ENCODE measurements at regions not wholly inside any gene's neighbourhood (a gene's known extent, or its start where the extent isn't known, plus 50 kb on each side); places are given as distances from the start of the nearest gene placed in this dataset.

- H3K9me3 Mint-ChIP-seq = no peaks in the 10 kb centered on the region
- Histone ChIP-seq H3K4me3 (ENCODE audit: low read length) (no peak overlapping the region), H3K27ac (ENCODE audit: low read depth in 1 of 2, low read length in 2 of 2) (no peak overlapping the region), H3K27me3 (ENCODE audit: control insufficient read depth in 1 of 2, insufficient read depth in 2 of 2, low read length in 2 of 2) (no peaks in the 10 kb centered on the region), H3K9me3 (ENCODE audit: control insufficient read depth in 1 of 2, insufficient read depth in 1 of 2, low read length in 2 of 2) (no peaks in the 10 kb centered on the region), H3K36me3 (ENCODE audit: insufficient read depth, low read length) (no peaks in the 10 kb centered on the region), H3K4me1 (ENCODE audit: insufficient read depth, low read length) (no peaks in the 10 kb centered on the region)
- TF ChIP-seq, protein P1, sequence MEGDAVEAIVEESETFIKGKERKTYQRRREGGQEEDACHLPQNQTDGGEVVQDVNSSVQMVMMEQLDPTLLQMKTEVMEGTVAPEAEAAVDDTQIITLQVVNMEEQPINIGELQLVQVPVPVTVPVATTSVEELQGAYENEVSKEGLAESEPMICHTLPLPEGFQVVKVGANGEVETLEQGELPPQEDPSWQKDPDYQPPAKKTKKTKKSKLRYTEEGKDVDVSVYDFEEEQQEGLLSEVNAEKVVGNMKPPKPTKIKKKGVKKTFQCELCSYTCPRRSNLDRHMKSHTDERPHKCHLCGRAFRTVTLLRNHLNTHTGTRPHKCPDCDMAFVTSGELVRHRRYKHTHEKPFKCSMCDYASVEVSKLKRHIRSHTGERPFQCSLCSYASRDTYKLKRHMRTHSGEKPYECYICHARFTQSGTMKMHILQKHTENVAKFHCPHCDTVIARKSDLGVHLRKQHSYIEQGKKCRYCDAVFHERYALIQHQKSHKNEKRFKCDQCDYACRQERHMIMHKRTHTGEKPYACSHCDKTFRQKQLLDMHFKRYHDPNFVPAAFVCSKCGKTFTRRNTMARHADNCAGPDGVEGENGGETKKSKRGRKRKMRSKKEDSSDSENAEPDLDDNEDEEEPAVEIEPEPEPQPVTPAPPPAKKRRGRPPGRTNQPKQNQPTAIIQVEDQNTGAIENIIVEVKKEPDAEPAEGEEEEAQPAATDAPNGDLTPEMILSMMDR (IDR thresholded peaks at IDR 0.05) = no peak
- POLR2A ChIA-PET = no interaction called here
- CTCF ChIA-PET = no interaction called here
- H3K4me1 Mint-ChIP-seq (ENCODE audit: low read depth) = no peaks in the 10 kb centered on the region
- H3K27ac Mint-ChIP-seq = no peak overlapping the region
- DNase-seq = no peak
- H3K36me3 Mint-ChIP-seq (ENCODE audit: low read depth) = no peaks in the 10 kb centered on the region
- intact Hi-C loops (cut with DNase I, micrococcal nuclease) = no loop called here
- H3K27me3 Mint-ChIP-seq = no peaks in the 10 kb centered on the region
- H3K4me3 Mint-ChIP-seq = no peak overlapping the region
- no peak for ATAC-seq (ENCODE audit: poor library complexity)
These were observed 146.9 kb upstream of the VGLL2 start for GRCh38 chr6:117118490-117118889.

DNA sequence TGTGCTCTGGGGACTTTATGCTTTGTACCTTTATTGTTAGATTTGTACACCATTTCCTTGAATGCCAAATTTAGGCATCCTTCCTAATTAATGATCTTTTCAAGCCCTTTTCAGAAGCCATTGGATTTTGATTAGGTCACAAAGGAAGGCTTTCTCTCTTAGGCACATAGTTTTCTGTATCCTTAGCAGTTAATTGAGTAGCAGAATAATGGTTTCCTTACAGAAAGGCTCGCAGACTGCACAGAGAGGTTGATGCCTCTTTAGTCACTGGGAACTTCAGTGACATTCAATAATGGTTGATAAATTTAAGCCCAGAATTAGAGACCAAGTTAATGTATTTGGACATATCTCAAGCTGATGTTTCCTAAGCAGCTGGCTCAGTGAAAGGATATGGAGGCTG, 139.1 kb upstream of the VGLL2 start:
- ATAC-seq (ENCODE audit: poor library complexity) (no peak), DNase-seq (no peak)
- Mint-ChIP-seq H3K27me3 (no peaks in the 10 kb centered on the region), H3K36me3 (ENCODE audit: low read depth) (no peaks in the 10 kb centered on the region), H3K27ac (no peak overlapping the region), H3K4me1 (ENCODE audit: low read depth) (no peaks in the 10 kb centered on the region), H3K4me3 (no peak overlapping the region), H3K9me3 (no peaks in the 10 kb centered on the region)
- intact Hi-C loops (cut with DNase I, micrococcal nuclease) = no loop called here
- TF ChIP-seq, protein P1 (IDR thresholded peaks at IDR 0.05) = no peak
- H3K27me3 ChIP-seq (ENCODE audit: control insufficient read depth in 1 of 2, insufficient read depth in 2 of 2, low read length in 2 of 2) = no peaks in the 10 kb centered on the region
- no peak overlapping the region for H3K27ac ChIP-seq (ENCODE audit: low read depth in 1 of 2, low read length in 2 of 2)
- H3K4me3 ChIP-seq (ENCODE audit: low read length) = no peak overlapping the region
- CTCF ChIA-PET = no interaction called here
- POLR2A ChIA-PET = no interaction called here
- H3K36me3 ChIP-seq (ENCODE audit: insufficient read depth, low read length) = no peaks in the 10 kb centered on the region
- H3K9me3 ChIP-seq (ENCODE audit: control insufficient read depth in 1 of 2, insufficient read depth in 1 of 2, low read length in 2 of 2) = no peaks in the 10 kb centered on the region
- no peaks in the 10 kb centered on the region for H3K4me1 ChIP-seq (ENCODE audit: insufficient read depth, low read length)

- ChIA-PET POLR2A (no interaction called here), CTCF (no interaction called here)
These were observed 137.3 kb upstream of the VGLL2 start for GRCh38 chr6:117128052-117128451.

More at GRCh38 chr6:117128052-117128451, 137.3 kb upstream of the VGLL2 start:
- Mint-ChIP-seq H3K4me1 (ENCODE audit: low read depth) (no peaks in the 10 kb centered on the region), H3K4me3 (no peak overlapping the region), H3K27ac (no peak overlapping the region), H3K27me3 (no peaks in the 10 kb centered on the region), H3K9me3 (no peaks in the 10 kb centered on the region), H3K36me3 (ENCODE audit: low read depth) (no peaks in the 10 kb centered on the region)
- H3K4me3 ChIP-seq (ENCODE audit: low read length) = no peak overlapping the region
- intact Hi-C loops (cut with DNase I, micrococcal nuclease) = no loop called here
- H3K27me3 ChIP-seq (ENCODE audit: control insufficient read depth in 1 of 2, insufficient read depth in 2 of 2, low read length in 2 of 2) = no peaks in the 10 kb centered on the region
- no peaks in the 10 kb centered on the region for H3K4me1 ChIP-seq (ENCODE audit: insufficient read depth, low read length)
- DNase-seq = no peak
- ATAC-seq (ENCODE audit: poor library complexity) = no peak
- H3K27ac ChIP-seq (ENCODE audit: low read depth in 1 of 2, low read length in 2 of 2) = no peak overlapping the region
- no peaks in the 10 kb centered on the region for H3K9me3 ChIP-seq (ENCODE audit: control insufficient read depth in 1 of 2, insufficient read depth in 1 of 2, low read length in 2 of 2)
- TF ChIP-seq, protein P1 (IDR thresholded peaks at IDR 0.05) = no peak
- no peaks in the 10 kb centered on the region for H3K36me3 ChIP-seq (ENCODE audit: insufficient read depth, low read length)
